ENCODE measurements at regions not wholly inside any gene's neighbourhood (a gene's known extent, or its start where the extent isn't known, plus 50 kb on each side); places are given as distances from the start of the nearest gene placed in this dataset.

- TF ChIP-seq, protein P1, sequence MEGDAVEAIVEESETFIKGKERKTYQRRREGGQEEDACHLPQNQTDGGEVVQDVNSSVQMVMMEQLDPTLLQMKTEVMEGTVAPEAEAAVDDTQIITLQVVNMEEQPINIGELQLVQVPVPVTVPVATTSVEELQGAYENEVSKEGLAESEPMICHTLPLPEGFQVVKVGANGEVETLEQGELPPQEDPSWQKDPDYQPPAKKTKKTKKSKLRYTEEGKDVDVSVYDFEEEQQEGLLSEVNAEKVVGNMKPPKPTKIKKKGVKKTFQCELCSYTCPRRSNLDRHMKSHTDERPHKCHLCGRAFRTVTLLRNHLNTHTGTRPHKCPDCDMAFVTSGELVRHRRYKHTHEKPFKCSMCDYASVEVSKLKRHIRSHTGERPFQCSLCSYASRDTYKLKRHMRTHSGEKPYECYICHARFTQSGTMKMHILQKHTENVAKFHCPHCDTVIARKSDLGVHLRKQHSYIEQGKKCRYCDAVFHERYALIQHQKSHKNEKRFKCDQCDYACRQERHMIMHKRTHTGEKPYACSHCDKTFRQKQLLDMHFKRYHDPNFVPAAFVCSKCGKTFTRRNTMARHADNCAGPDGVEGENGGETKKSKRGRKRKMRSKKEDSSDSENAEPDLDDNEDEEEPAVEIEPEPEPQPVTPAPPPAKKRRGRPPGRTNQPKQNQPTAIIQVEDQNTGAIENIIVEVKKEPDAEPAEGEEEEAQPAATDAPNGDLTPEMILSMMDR (IDR thresholded peaks at IDR 0.05) = no peak
- TF ChIP-seq POLR2A (IDR thresholded peaks at IDR 0.05) (no peak), POLR2AphosphoS5 (IDR thresholded peaks at IDR 0.05) (no peak), EP300 (IDR thresholded peaks at IDR 0.05; ENCODE audit: low read depth) (no peak)
Observed at GRCh38 chr5:5810461-5810860, 388.0 kb downstream of the ICE1 start.

Measured in transverse colon (tissue), 4 donors.